IMR-90 (cell line): ENCODE measurements at regions not wholly inside any gene's neighbourhood (a gene's known extent, or its start where the extent isn't known, plus 50 kb on each side); places are given as distances from the start of the nearest gene placed in this dataset.
A peak's percentile ranks its signal among the peaks of the same experiment; 100 is the strongest.

ENCODE experiments used
- ATAC-seq: fragments of 200-7000 bp; cut with Tn5 transposase; 2 replicates; pipeline ENCODE4 v1.9.1; 2020; ENCODE audit warnings: low read depth, mild to moderate bottlenecking, moderate library complexity
- BruUV-seq: library from RNA; stranded (reverse); fragments of 400-500 nt; replicated peaks from 2 replicates; lab custom pipeline; 2021; lab: Mats Ljungman, UMichigan
- CTCF ChIA-PET: fragments of 300-600 bp; formaldehyde crosslinking; extraction: SDS; loops from one replicate; lab custom pipeline; 2021; ENCODE audit warnings: antibody characterized with exemption; lab: Yijun Ruan, JAX
- POLR2A ChIA-PET: fragments of 300-600 bp; sonication (Branson Sonifier 250); formaldehyde crosslinking; loops from one replicate; lab custom pipeline; 2022; ENCODE audit warnings: antibody characterized with exemption; ENCODE audit not compliant: unreplicated experiment; lab: Charles Lee
- DNase-seq: peaks from one replicate; pipeline ENCODE4 v3.0.0; 2013
- H2AFZ ChIP-seq: replicated peaks from 2 replicates; pipeline ENCODE3; 2013; ENCODE audit warnings: low read length, mild to moderate bottlenecking; ENCODE audit not compliant: poor library complexity
- H2AK5ac ChIP-seq: 2 replicates; pipeline ENCODE4 v1.6.1; 2013; ENCODE audit warnings: low read depth, low read length, inconsistent platforms
- H2AK9ac ChIP-seq: replicated peaks from 2 replicates; pipeline ENCODE3; 2013; ENCODE audit warnings: mild to moderate bottlenecking, low read depth, low read length, moderate library complexity; ENCODE audit not compliant: poor library complexity
- H2BK120ac ChIP-seq: 2 replicates; pipeline ENCODE4 v1.6.1; 2013; ENCODE audit warnings: low read depth, low read length, inconsistent platforms
- H2BK15ac ChIP-seq: 3 replicates; pipeline ENCODE4 v1.6.1; 2013; ENCODE audit warnings: low read depth, low read length, inconsistent platforms
- H2BK20ac ChIP-seq: 2 replicates; pipeline ENCODE4 v1.6.1; 2013; ENCODE audit warnings: low read depth, mild to moderate bottlenecking, inconsistent platforms, low read length, moderate library complexity
- H2BK5ac ChIP-seq: 2 replicates; pipeline ENCODE4 v1.6.1; 2013; ENCODE audit warnings: mild to moderate bottlenecking, low read depth, low read length, inconsistent platforms; ENCODE audit not compliant: poor library complexity, severe bottlenecking
- H3K14ac ChIP-seq: replicated peaks from 2 replicates; pipeline ENCODE4 v1.6.1; 2013; ENCODE audit warnings: low read depth, low read length, inconsistent platforms
- H3K18ac ChIP-seq: 2 replicates; pipeline ENCODE4 v1.6.1; 2013; ENCODE audit warnings: low read depth, low read length, control low read depth
- H3K23ac ChIP-seq: 2 replicates; pipeline ENCODE4 v1.6.1; 2013; ENCODE audit warnings: low read depth, low read length, inconsistent platforms
- H3K27ac ChIP-seq: 2 replicates; pipeline ENCODE4 v1.5.1; 2013; ENCODE audit warnings: mild to moderate bottlenecking, control low read depth, low read length; ENCODE audit not compliant: insufficient read depth
- H3K27me3 ChIP-seq: 2 replicates; pipeline ENCODE4 v1.6.1; 2013; ENCODE audit warnings: low read length; ENCODE audit not compliant: control insufficient read depth, insufficient read depth
- H3K36me3 ChIP-seq: 2 replicates; pipeline ENCODE4 v1.6.1; 2013; ENCODE audit warnings: low read length, mixed read lengths; ENCODE audit not compliant: control insufficient read depth, insufficient read depth
- H3K4ac ChIP-seq: 2 replicates; pipeline ENCODE4 v1.6.1; 2013; ENCODE audit warnings: low read depth, low read length, inconsistent platforms
- H3K4me1 ChIP-seq: 2 replicates; pipeline ENCODE4 v1.6.1; 2013; ENCODE audit warnings: low read length, mixed read lengths; ENCODE audit not compliant: control insufficient read depth, insufficient read depth
- H3K4me2 ChIP-seq: 2 replicates; pipeline ENCODE4 v1.6.1; 2013; ENCODE audit warnings: low read depth, mild to moderate bottlenecking, control low read depth, low read length, moderate library complexity
- H3K4me3 ChIP-seq: 2 replicates; pipeline ENCODE4 v1.5.1; 2013; ENCODE audit warnings: low read depth, mild to moderate bottlenecking, control low read depth, low read length, moderate library complexity; ENCODE audit not compliant: insufficient read depth
- H3K56ac ChIP-seq: 2 replicates; pipeline ENCODE4 v1.6.1; 2013; ENCODE audit warnings: low read length, inconsistent platforms; ENCODE audit not compliant: insufficient read depth; ENCODE audit errors: extremely low read depth
- H3K79me1 ChIP-seq, 2 experiments: 2 replicates each; pipeline ENCODE4 v1.6.1; 2013; ENCODE audit warnings: low read length in 2 of 2, inconsistent platforms in 1 of 2, low read depth in 1 of 2
- H3K9ac ChIP-seq: 2 replicates; pipeline ENCODE4 v1.6.1; 2013; ENCODE audit warnings: low read depth, low read length, control low read depth
- H3K9me1 ChIP-seq: 2 replicates; pipeline ENCODE4 v1.6.1; 2013; ENCODE audit warnings: low read length, inconsistent platforms; ENCODE audit not compliant: insufficient read depth
- H3K9me3 ChIP-seq: 2 replicates; pipeline ENCODE4 v1.6.1; 2013; ENCODE audit warnings: low read length; ENCODE audit not compliant: control insufficient read depth, insufficient read depth
- H4K20me1 ChIP-seq: 2 replicates; pipeline ENCODE4 v1.6.1; 2013; ENCODE audit warnings: low read length, inconsistent platforms; ENCODE audit not compliant: insufficient read depth
- H4K5ac ChIP-seq: 2 replicates; pipeline ENCODE4 v1.6.1; 2013; ENCODE audit warnings: mild to moderate bottlenecking, low read depth, low read length, control low read depth
- H4K8ac ChIP-seq, 2 experiments: 2 replicates each; pipeline ENCODE4 v1.6.1; 2013; ENCODE audit warnings: low read depth in 2 of 2, low read length in 2 of 2, control low read depth in 1 of 2, inconsistent platforms in 1 of 2
- H4K91ac ChIP-seq: 2 replicates; pipeline ENCODE4 v1.6.1; 2013; ENCODE audit warnings: low read depth, low read length, inconsistent platforms; ENCODE audit not compliant: insufficient read depth
- BHLHE40 ChIP-seq: fragments of 150-350 bp; IDR thresholded peaks from 2 replicates; pipeline ENCODE4 v1.6.1; 2016; ENCODE audit warnings: mild to moderate bottlenecking, low read depth, low read length
- CEBPB ChIP-seq: IDR thresholded peaks from 2 replicates; pipeline ENCODE4 v1.6.1; 2012; ENCODE audit warnings: low read depth, low read length, improper control_type of control experiment
- CHD1 ChIP-seq: IDR thresholded peaks from 2 replicates; pipeline ENCODE4 v1.6.1; 2012; ENCODE audit warnings: low read depth, low read length, improper control_type of control experiment
- CTCF ChIP-seq: conservative IDR thresholded peaks from 2 replicates; pipeline ENCODE4 v1.5.1; 2012; ENCODE audit warnings: mild to moderate bottlenecking, low read depth, low read length, improper control_type of control experiment
- FOS ChIP-seq: fragments of 150-350 bp; IDR thresholded peaks from 2 replicates; pipeline ENCODE4 v1.6.1; 2016; ENCODE audit warnings: low read depth, low read length
- MAFK ChIP-seq: IDR thresholded peaks from 2 replicates; pipeline ENCODE4 v1.6.1; 2012; ENCODE audit warnings: low read depth, low read length, improper control_type of control experiment
- MAZ ChIP-seq: IDR thresholded peaks from 2 replicates; pipeline ENCODE4 v1.6.1; 2012; ENCODE audit warnings: low read depth, mild to moderate bottlenecking, low read length, improper control_type of control experiment, moderate library complexity, borderline replicate concordance
- MXI1 ChIP-seq: IDR thresholded peaks from 2 replicates; pipeline ENCODE4 v1.6.1; 2012; ENCODE audit warnings: low read depth, mild to moderate bottlenecking, low read length, moderate library complexity, borderline replicate concordance
- NFE2L2 ChIP-seq: fragments of 150-350 bp; IDR thresholded peaks from 2 replicates; pipeline ENCODE4 v1.6.1; 2016; ENCODE audit warnings: low read depth, mild to moderate bottlenecking, low read length
- POLR2A ChIP-seq: IDR thresholded peaks from 2 replicates; pipeline ENCODE4 v1.6.1; 2012; ENCODE audit warnings: mild to moderate bottlenecking, low read depth, low read length
- RAD21 ChIP-seq: IDR thresholded peaks from 2 replicates; pipeline ENCODE4 v1.6.1; 2012; ENCODE audit warnings: low read length, improper control_type of control experiment
- RCOR1 ChIP-seq: IDR thresholded peaks from 2 replicates; pipeline ENCODE4 v1.6.1; 2012; ENCODE audit warnings: mild to moderate bottlenecking, low read length, improper control_type of control experiment; ENCODE audit not compliant: insufficient replicate concordance
- RFX5 ChIP-seq: IDR thresholded peaks from 2 replicates; pipeline ENCODE4 v1.8.0; 2012; ENCODE audit warnings: low read depth, mild to moderate bottlenecking, low read length, moderate library complexity
- SMC3 ChIP-seq: fragments of 150-350 bp; IDR thresholded peaks from 2 replicates; pipeline ENCODE4 v1.6.1; 2016; ENCODE audit warnings: low read depth, mild to moderate bottlenecking, antibody characterized with exemption, low read length, moderate library complexity
- WGBS, 2 experiments: methylation state at CpG; one replicate each; pipeline versions ENCODE4 v1.1.5 to v1.1.7; 2013; ENCODE audit warnings: missing lambda C conversion rate in 2 of 2; ENCODE audit not compliant: insufficient read length in 1 of 2; ENCODE audit errors: extremely low coverage in 2 of 2; 5-methylcytosine and 5-hydroxymethylcytosine counted together
- dilution Hi-C: fragments of 300-500 bp; cut with HindIII; formaldehyde crosslinking; loops from one replicate; pipeline ENCODE4 v1.14.3; 2018; ENCODE audit warnings: low sequenced_read_pairs; ENCODE audit not compliant: unreplicated experiment
- in situ Hi-C: fragments of 300-500 bp; cut with MboI; formaldehyde crosslinking; loops from 3 replicates; pipeline ENCODE4 v1.14.3; 2019; ENCODE audit warnings: low sequenced_read_pairs, inconsistent platforms, mixed read lengths
- intact Hi-C: fragments of 100-400 bp; cut with micrococcal nuclease; formaldehyde crosslinking; loops from 2 replicates; pipeline ENCODE4 v1.10.0; 2022
- TF ChIP-seq, protein P1 (sequence below): fragments of 150-350 bp; IDR thresholded peaks from 2 replicates; pipeline ENCODE4 v1.6.1; 2016; ENCODE audit warnings: low read depth, mild to moderate bottlenecking, low read length, moderate library complexity, borderline replicate concordance
- TF ChIP-seq, protein P2 (sequence below): fragments of 150-350 bp; IDR thresholded peaks from 2 replicates; pipeline ENCODE4 v1.6.1; 2017; ENCODE audit warnings: mild to moderate bottlenecking, antibody characterized with exemption, low read length, low read depth

GRCh38 chr2:172329416-172329773, 98.0 kb upstream of the ITGA6 start:
- Histone ChIP-seq H4K5ac (no peak overlapping the region), H3K56ac (no peak overlapping the region), H3K4me1 (peaks cover 5% of the 10 kb centered on the region; the same call in 1 of the 2 replicates), H3K4ac (no peak overlapping the region), H2BK15ac (no peak overlapping the region), H3K4me3 (no peak overlapping the region), H3K79me1 (no peaks in the 10 kb centered on the region), H3K9me3 (no peaks in the 10 kb centered on the region), H2AK9ac (no peak overlapping the region), H4K91ac (no peak overlapping the region), H3K27ac (no peak overlapping the region), H2AFZ (peak overlapping the region; percentile 33), H3K14ac (no peak overlapping the region), H3K23ac (no peak overlapping the region), H2BK120ac (no peak overlapping the region), H3K9me1 (no peaks in the 10 kb centered on the region; the same call in 1 of the 2 replicates), H3K18ac (no peak overlapping the region), H4K20me1 (no peaks in the 10 kb centered on the region), H2AK5ac (no peak overlapping the region), H3K4me2 (no peak overlapping the region), H4K8ac (no peak overlapping the region), H3K27me3 (no peaks in the 10 kb centered on the region), H2BK5ac (no peak overlapping the region), H3K36me3 (no peaks in the 10 kb centered on the region), H3K9ac (no peak overlapping the region), H2BK20ac (no peak overlapping the region)
- intact Hi-C loops (no loop called here), dilution Hi-C loops (no loop called here), in situ Hi-C loops (no loop called here)
- DNase-seq (no peak), ATAC-seq (no peak)
- no CpG with 5 or more reads among the region's 2 CpGs for WGBS, 2 experiments
- ChIA-PET CTCF (no interaction called here), POLR2A (no interaction called here)
- TF ChIP-seq RAD21: no peak
- TF ChIP-seq, protein P1, sequence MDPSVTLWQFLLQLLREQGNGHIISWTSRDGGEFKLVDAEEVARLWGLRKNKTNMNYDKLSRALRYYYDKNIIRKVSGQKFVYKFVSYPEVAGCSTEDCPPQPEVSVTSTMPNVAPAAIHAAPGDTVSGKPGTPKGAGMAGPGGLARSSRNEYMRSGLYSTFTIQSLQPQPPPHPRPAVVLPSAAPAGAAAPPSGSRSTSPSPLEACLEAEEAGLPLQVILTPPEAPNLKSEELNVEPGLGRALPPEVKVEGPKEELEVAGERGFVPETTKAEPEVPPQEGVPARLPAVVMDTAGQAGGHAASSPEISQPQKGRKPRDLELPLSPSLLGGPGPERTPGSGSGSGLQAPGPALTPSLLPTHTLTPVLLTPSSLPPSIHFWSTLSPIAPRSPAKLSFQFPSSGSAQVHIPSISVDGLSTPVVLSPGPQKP: no peak
- TF ChIP-seq, protein P2, sequence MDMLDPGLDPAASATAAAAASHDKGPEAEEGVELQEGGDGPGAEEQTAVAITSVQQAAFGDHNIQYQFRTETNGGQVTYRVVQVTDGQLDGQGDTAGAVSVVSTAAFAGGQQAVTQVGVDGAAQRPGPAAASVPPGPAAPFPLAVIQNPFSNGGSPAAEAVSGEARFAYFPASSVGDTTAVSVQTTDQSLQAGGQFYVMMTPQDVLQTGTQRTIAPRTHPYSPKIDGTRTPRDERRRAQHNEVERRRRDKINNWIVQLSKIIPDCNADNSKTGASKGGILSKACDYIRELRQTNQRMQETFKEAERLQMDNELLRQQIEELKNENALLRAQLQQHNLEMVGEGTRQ: no peak
- TF ChIP-seq MXI1: no peak
- no peak for TF ChIP-seq MAZ
- TF ChIP-seq MAFK: no peak
- TF ChIP-seq SMC3: no peak
- no peak for TF ChIP-seq POLR2A
- no peak for TF ChIP-seq CEBPB
- no peak for TF ChIP-seq BHLHE40
- no peak for TF ChIP-seq NFE2L2
- TF ChIP-seq CHD1: no peak
- no peak for TF ChIP-seq CTCF
- no peak for TF ChIP-seq FOS
- TF ChIP-seq RFX5: no peak
- TF ChIP-seq RCOR1: no peak
- no TSS peak for BruUV-seq
